ENCODE measurements at regions not wholly inside any gene's neighbourhood (a gene's known extent, or its start where the extent isn't known, plus 50 kb on each side); places are given as distances from the start of the nearest gene placed in this dataset.
"Not testable (repeated sequence)": the region's sequence is repeated elsewhere in the genome, so short reads cannot be mapped to it uniquely, and the experiment has no call there.

DNA sequence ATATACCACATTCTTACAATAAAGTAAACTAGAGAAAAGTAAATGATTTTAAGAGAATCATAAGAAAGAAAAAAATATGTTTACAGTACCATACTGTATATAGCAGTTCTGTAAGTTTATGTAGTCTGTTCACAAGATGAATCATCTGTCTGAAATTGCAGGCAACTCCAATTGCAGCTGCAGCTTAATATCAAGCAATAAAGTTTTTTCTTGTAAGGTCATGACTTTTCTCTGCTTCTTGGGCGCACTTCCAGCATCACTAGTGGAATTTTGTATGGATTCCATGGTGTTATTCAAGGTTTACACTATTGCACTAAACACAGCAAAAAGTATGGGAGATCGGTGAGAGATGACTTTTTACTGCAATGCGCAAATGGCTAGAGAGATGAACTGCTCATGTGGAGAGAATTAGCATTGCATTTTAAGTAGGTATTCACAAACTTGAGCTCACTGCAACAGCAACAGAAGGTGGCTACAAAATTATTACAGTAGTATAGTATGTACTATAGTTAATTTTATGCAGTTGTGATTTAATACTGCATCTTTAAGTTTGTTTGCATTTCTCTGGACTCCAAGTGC, 445.4 kb upstream of the OR4E1 start:
- DNase-seq (ENCODE audit: low spot score) (no peak), FAIRE-seq (no peak)

GRCh38 chr14:22113401-22113800, 439.8 kb upstream of the OR4E1 start:
- DNase-seq (ENCODE audit: low spot score), result no peak
- FAIRE-seq, result no peak

GRCh38 chr14:22112004-22112403, 438.4 kb upstream of the OR4E1 start:
- FAIRE-seq (no peak), DNase-seq (ENCODE audit: low spot score) (no peak)

GRCh38 chr14:22107753-22108152, 434.1 kb upstream of the OR4E1 start:
- no peak for FAIRE-seq

GRCh38 chr14:22106700-22107697, 433.4 kb upstream of the OR4E1 start:
- DNase-seq (ENCODE audit: low spot score) (no peak), FAIRE-seq (no peak)

More at GRCh38 chr14:22107753-22108152, 434.1 kb upstream of the OR4E1 start:
- no peak for DNase-seq (ENCODE audit: low spot score)

DNA sequence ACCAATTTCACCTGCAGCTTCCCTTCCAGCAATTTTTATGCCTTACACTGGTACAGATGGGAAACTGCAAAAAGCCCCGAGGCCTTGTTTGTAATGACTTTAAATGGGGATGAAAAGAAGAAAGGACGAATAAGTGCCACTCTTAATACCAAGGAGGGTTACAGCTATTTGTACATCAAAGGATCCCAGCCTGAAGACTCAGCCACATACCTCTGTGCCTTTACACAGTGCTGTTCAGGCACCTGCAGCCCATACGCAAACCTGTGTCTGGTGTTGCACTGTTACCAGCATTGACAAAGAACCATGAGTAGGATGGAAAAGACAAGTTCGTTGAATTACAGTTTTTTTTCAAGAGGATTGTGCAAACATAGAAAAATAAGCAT, 432.0 kb upstream of the OR4E1 start:
- no peak for FAIRE-seq
- DNase-seq (ENCODE audit: low spot score), result no peak

GRCh38 chr14:22105006-22105623, 431.5 kb upstream of the OR4E1 start:
- FAIRE-seq (no peak), DNase-seq (ENCODE audit: low spot score) (no peak)

DNA sequence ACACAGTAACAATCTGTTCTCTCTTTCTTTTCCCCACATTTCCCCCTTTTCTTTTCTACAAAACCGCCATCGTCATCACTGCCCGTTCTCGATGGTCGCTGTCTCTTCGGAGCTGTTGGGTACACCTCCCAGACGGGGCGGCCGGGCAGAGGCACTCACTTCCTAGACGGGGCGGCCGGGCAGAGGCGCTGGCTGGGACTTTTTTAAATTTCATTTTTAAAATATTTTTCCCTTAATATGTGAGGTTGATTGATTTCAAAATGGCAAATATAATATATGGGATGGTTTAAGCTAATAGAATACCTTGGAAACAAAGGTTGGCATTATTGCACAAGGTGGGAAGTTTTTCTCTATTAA, 427.1 kb upstream of the OR4E1 start:
- FAIRE-seq; DNase-seq (ENCODE audit: low spot score): not testable (repeated sequence)

- FAIRE-seq, result no peak
- peak; percentile 31 for DNase-seq (ENCODE audit: low spot score)
Observed at GRCh38 chr14:22099942-22100763, 426.5 kb upstream of the OR4E1 start.

GRCh38 chr14:22098435-22098834, 424.8 kb upstream of the OR4E1 start:
- DNase-seq (ENCODE audit: low spot score) (no peak), FAIRE-seq (no peak)

GRCh38 chr14:22097586-22098292, 424.1 kb upstream of the OR4E1 start:
- DNase-seq (ENCODE audit: low spot score), result no peak
- FAIRE-seq, result no peak

GRCh38 chr14:22097072-22097471, 423.5 kb upstream of the OR4E1 start:
- no peak for FAIRE-seq
- DNase-seq (ENCODE audit: low spot score), result no peak

GRCh38 chr14:22096514-22096895, 422.9 kb upstream of the OR4E1 start:
- no peak for FAIRE-seq
- DNase-seq (ENCODE audit: low spot score), result no peak

GRCh38 chr14:22095860-22096513, 422.4 kb upstream of the OR4E1 start:
- no peak for DNase-seq (ENCODE audit: low spot score)
- FAIRE-seq, result no peak

DNA sequence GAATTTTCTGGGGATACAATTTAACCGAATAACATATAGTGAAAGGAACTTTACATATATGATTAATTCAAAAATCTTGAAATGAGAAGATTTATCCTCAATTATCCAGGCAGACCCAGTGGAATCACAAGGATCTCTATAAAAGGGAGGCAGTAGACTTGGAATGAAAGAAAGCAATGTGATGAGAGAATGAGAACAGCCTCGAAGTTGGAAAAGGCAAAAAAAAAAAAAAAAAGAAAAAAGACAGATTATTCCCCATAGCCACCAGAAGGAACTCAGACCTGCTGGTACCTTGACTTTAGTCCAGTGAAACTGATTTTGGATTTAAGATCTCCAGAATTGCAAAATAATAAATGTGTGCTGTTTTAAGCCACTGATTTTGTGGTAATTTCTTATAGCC, 416.3 kb upstream of the OR4E1 start:
- no peak for DNase-seq (ENCODE audit: low spot score)
- FAIRE-seq, result no peak

DNA sequence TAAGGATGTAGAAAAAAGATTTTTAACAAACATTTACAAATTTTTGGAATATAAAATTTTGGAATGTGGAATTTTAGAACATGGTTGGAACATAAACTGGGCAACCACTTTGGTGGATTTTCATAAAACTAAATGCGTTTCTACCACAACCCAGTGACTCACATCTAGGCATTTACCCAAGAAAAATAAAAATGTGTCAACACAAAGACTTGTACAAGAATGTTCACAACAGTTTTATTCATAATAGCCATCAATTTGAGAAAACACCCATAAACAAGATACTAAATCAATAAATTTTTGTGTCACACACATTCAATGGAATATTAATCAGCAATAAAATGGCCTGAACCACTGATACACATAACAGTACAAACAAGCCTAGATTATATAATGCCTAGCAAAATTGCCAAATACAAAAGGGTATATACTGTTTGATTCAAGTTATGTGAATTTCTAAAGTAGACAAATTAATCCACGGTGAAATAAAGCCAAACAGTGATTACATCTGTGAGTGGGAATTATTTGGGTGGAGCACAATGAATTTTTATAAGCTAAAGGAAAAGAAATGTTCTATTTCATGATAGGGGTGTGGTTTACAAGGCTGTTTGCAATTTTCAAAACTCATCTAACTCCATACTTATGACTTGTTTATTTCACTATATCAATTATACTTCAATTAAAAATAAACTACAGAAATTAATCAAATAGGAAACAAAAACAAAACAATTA, 415.2 kb upstream of the OR4E1 start:
- FAIRE-seq, result no peak

GRCh38 chr14:22086131-22086530, 412.5 kb upstream of the OR4E1 start:
- DNase-seq (ENCODE audit: low spot score) (no peak), FAIRE-seq (no peak)

More for the DNA sequence above, 415.2 kb upstream of the OR4E1 start:
- DNase-seq (ENCODE audit: low spot score), result no peak

GRCh38 chr14:22084393-22085281, 411.0 kb upstream of the OR4E1 start:
- peak; percentile 27 for FAIRE-seq
- DNase-seq (ENCODE audit: low spot score), result peak; percentile 5

DNA sequence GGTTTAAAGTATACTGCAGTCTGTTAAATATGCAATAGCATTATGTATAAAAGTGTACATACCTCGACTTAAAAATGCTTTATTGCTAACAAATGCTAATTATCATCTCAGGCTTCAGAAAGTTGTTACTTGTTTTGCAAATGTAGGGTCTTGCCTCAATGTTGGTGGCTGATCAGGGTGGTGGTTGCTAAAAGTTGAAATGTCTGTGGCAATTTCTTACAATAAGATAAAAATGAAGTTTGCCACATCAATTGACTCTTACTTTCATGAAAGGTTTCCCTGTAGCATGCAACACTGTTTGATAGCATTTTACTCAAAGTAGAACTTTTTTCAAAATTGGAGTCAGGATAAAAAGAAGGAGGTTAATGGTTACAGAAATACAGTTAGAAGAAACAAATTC, 407.7 kb upstream of the OR4E1 start:
- DNase-seq (ENCODE audit: low spot score) (no peak), FAIRE-seq (no peak)

All from RCC 7860 (cell line).